ENCODE measurements at regions not wholly inside any gene's neighbourhood (a gene's known extent, or its start where the extent isn't known, plus 50 kb on each side); places are given as distances from the start of the nearest gene placed in this dataset.

GRCh38 chr13:111936267-111936925, 130.6 kb upstream of the SOX1 start:
- H3K23ac ChIP-seq (ENCODE audit: insufficient read length), result no peak overlapping the region
- no peak overlapping the region for H3K4ac ChIP-seq (replicated peaks; ENCODE audit: insufficient read length, low read depth, low read length)
- H3K27me3 ChIP-seq (replicated peaks in 1 of 4; ENCODE audit: control insufficient read depth in 3 of 4, extremely low read depth in 1 of 4, insufficient read depth in 3 of 4, low read length in 3 of 4), result peaks cover 0 to 1% (median 0%) of the 10 kb centered on the region in 4 experiments; a peak in 2 of 7 replicates
- H3K9me3 ChIP-seq (ENCODE audit: insufficient read depth in 2 of 2, low read depth in 1 of 2, low read length in 1 of 2), result no peaks in the 10 kb centered on the region
- peaks cover 0 to 4% of the 10 kb centered on the region in 2 experiments for H4K20me1 ChIP-seq (replicated peaks in 1 of 2; ENCODE audit: control insufficient read depth in 1 of 2, insufficient read depth in 2 of 2, low read length in 2 of 2)
- 87% methylated on average over 3 of the region's 3 CpGs; no CpG with 5 or more reads in 1 of the 2 experiments for WGBS, 2 experiments (ENCODE audit: extremely low coverage in 1 of 2, insufficient coverage in 1 of 2, insufficient read length in 1 of 2, insufficient replicate concordance in 2 of 2, low coverage in 1 of 2, low lambda C conversion rate in 2 of 2, missing lambda C conversion rate in 1 of 2)
- H3K79me2 ChIP-seq (ENCODE audit: control insufficient read depth in 1 of 2, insufficient read depth in 2 of 2, low read length in 2 of 2), result no peaks in the 10 kb centered on the region
- no peak overlapping the region for H2BK120ac ChIP-seq (replicated peaks; ENCODE audit: low read depth, low read length)
- no peak overlapping the region for H2BK15ac ChIP-seq (ENCODE audit: low read length)
- FAIRE-seq, result no peak
- H3K79me1 ChIP-seq (ENCODE audit: low read depth, low read length), result no peaks in the 10 kb centered on the region
- no peak overlapping the region for H2AK5ac ChIP-seq (ENCODE audit: low read depth, low read length)
- H3K14ac ChIP-seq (ENCODE audit: insufficient read length), result no peak overlapping the region
- H4K91ac ChIP-seq (replicated peaks; ENCODE audit: insufficient read length, low read length), result no peak overlapping the region
- peak in 1 of 2 experiments; percentile 29 for DNase-seq (ENCODE audit: low read depth in 1 of 2, low spot score in 2 of 2)
- no peaks in the 10 kb centered on the region for H3K36me3 ChIP-seq (ENCODE audit: control insufficient read depth in 2 of 4, insufficient read depth in 4 of 4, low read length in 3 of 4)
- no peak overlapping the region for H2BK5ac ChIP-seq (ENCODE audit: low read depth, low read length)
- no peak overlapping the region for H2BK12ac ChIP-seq (ENCODE audit: low read depth, low read length)
- H4K5ac ChIP-seq (ENCODE audit: insufficient read length, low read depth, low read length), result no peak overlapping the region
- H3K27ac ChIP-seq (ENCODE audit: low read depth, low read length), result no peak overlapping the region
- no peak overlapping the region for H3K4me3 ChIP-seq (ENCODE audit: extremely low read depth in 1 of 4, insufficient read depth in 2 of 4, low read depth in 3 of 4, low read length in 4 of 4)
- no peak overlapping the region for H2AFZ ChIP-seq (ENCODE audit: low read length)
- H2BK20ac ChIP-seq (ENCODE audit: low read length), result no peak overlapping the region
- H3K56ac ChIP-seq (replicated peaks; ENCODE audit: insufficient read length, low read depth, low read length), result no peak overlapping the region
- no peak overlapping the region for H3K4me2 ChIP-seq (ENCODE audit: insufficient read depth in 1 of 2, low read depth in 2 of 2, low read length in 2 of 2)
- ChIA-PET CTCF (ENCODE audit: partially characterized antibody) (interaction anchor here (1.1 kb wide), 1 partner anchor 9 kb away, joined by 3 read pairs; no protein-coding TSS in a partner anchor), POLR2A (ENCODE audit: partially characterized antibody) (no interaction called here)
- H3K18ac ChIP-seq (ENCODE audit: extremely low read depth, low read length), result no peak overlapping the region
- peaks cover 5% of the 10 kb centered on the region; the same call in 1 of the 2 replicates for H3K23me2 ChIP-seq (ENCODE audit: low read depth, low read length)
- no peak overlapping the region for H4K8ac ChIP-seq (ENCODE audit: extremely low read depth, insufficient read depth, low read length)
- H3K4me1 ChIP-seq (replicated peaks in 1 of 4; ENCODE audit: control insufficient read depth in 3 of 4, insufficient read depth in 4 of 4, low read length in 3 of 4), result no peaks in the 10 kb centered on the region
- no peak overlapping the region for H3K9ac ChIP-seq (replicated peaks in 1 of 4; ENCODE audit: extremely low read depth in 1 of 4, low read depth in 3 of 4, low read length in 3 of 4)
- TF ChIP-seq NRF1 (IDR thresholded peaks at IDR 0.05; ENCODE audit: low read depth, low read length) (no peak), GABPA (IDR thresholded peaks at IDR 0.05; ENCODE audit: borderline replicate concordance, insufficient read depth, low read length) (no peak), RAD21 (IDR thresholded peaks at IDR 0.05 in 1 of 2, conservative IDR thresholded peaks at IDR 0.05 in 1 of 2; ENCODE audit: low read depth in 2 of 2, low read length in 2 of 2) (no peak), BRCA1 (IDR thresholded peaks at IDR 0.05; ENCODE audit: low read depth, low read length) (no peak), KDM5A (IDR thresholded peaks at IDR 0.05; ENCODE audit: low read length) (no peak), SIRT6 (IDR thresholded peaks at IDR 0.05; ENCODE audit: low read length) (no peak), SIX5 (IDR thresholded peaks at IDR 0.05; ENCODE audit: low read depth, low read length) (no peak), CHD2 (IDR thresholded peaks at IDR 0.05; ENCODE audit: low read length) (no peak), HDAC6 (IDR thresholded peaks at IDR 0.05; ENCODE audit: low read depth, low read length) (no peak), EP300 (IDR thresholded peaks at IDR 0.05; ENCODE audit: borderline replicate concordance in 1 of 2, low read depth in 2 of 2, low read length in 2 of 2) (no peak), HDAC2 (IDR thresholded peaks at IDR 0.05; ENCODE audit: borderline replicate concordance in 1 of 2, low read depth in 2 of 2, low read length in 2 of 2) (no peak)
- TF ChIP-seq, protein P1, sequence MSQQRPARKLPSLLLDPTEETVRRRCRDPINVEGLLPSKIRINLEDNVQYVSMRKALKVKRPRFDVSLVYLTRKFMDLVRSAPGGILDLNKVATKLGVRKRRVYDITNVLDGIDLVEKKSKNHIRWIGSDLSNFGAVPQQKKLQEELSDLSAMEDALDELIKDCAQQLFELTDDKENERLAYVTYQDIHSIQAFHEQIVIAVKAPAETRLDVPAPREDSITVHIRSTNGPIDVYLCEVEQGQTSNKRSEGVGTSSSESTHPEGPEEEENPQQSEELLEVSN (IDR thresholded peaks at IDR 0.05), result no peak
